CD14-positive monocyte (primary cell): ENCODE measurements at regions not wholly inside any gene's neighbourhood (a gene's known extent, or its start where the extent isn't known, plus 50 kb on each side); places are given as distances from the start of the nearest gene placed in this dataset.

Experiments
- DNase-seq, 3 donors: peaks; one replicate each; pipeline ENCODE4 v3.0.0-alpha.2; 2011 to 2022
- H2AFZ ChIP-seq: 2 replicates; pipeline ENCODE4 v1.6.0; 2012; ENCODE audit warnings: mild to moderate bottlenecking, low read depth, low read length, inconsistent platforms; ENCODE audit not compliant: insufficient read depth, poor library complexity, severe bottlenecking
- H3K27ac ChIP-seq, 2 donors: 1 replicate in 1 of 2; 2 replicates in 1 of 2; pipeline ENCODE4 v1.5.1; 2012 to 2013; ENCODE audit warnings: low read length in 2 of 2, control low read depth in 1 of 2, inconsistent platforms in 1 of 2, low read depth in 1 of 2, mild to moderate bottlenecking in 1 of 2
- H3K27me3 ChIP-seq, 2 donors: one replicate each; pipeline versions ENCODE4 v1.6.0 to v1.6.1; 2011 to 2013; ENCODE audit warnings: low read length in 2 of 2; ENCODE audit not compliant: control insufficient read depth in 2 of 2, insufficient read depth in 2 of 2
- H3K36me3 ChIP-seq, 2 donors: replicated peaks in 1 of 2; 1 replicate in 1 of 2; 2 replicates in 1 of 2; pipeline versions ENCODE4 v1.5.1 to v1.6.1; 2012 to 2013; ENCODE audit warnings: low read length in 2 of 2, control low read depth in 1 of 2, inconsistent platforms in 1 of 2, mild to moderate bottlenecking in 1 of 2; ENCODE audit not compliant: insufficient read depth in 2 of 2, control insufficient read depth in 1 of 2
- H3K4me1 ChIP-seq, 2 donors: 1 replicate in 1 of 2; 2 replicates in 1 of 2; pipeline versions ENCODE4 v1.5.1 to v1.6.1; 2012 to 2013; ENCODE audit warnings: low read length in 2 of 2, control low read depth in 1 of 2, inconsistent platforms in 1 of 2, mild to moderate bottlenecking in 1 of 2, moderate library complexity in 1 of 2; ENCODE audit not compliant: insufficient read depth in 2 of 2, control insufficient read depth in 1 of 2
- H3K4me2 ChIP-seq: replicated peaks from 2 replicates; pipeline ENCODE3; 2012; ENCODE audit warnings: low read length, moderate library complexity, mild to moderate bottlenecking; ENCODE audit not compliant: poor library complexity, severe bottlenecking; ENCODE audit errors: extremely low read depth
- H3K4me3 ChIP-seq, 3 experiments: fragments of 200-600 bp in 1 of 3; sonication (generic) in 1 of 3; replicated peaks in 1 of 3; 1 replicate in 2 of 3; 2 replicates in 1 of 3; pipeline ENCODE4 v1.5.1; 2011 to 2013; ENCODE audit warnings: low read length in 3 of 3, mild to moderate bottlenecking in 3 of 3, control low read depth in 2 of 3, low read depth in 2 of 3, inconsistent platforms in 1 of 3, moderate library complexity in 1 of 3
- H3K79me2 ChIP-seq: 2 replicates; pipeline ENCODE4 v1.6.0; 2012; ENCODE audit warnings: mild to moderate bottlenecking, control low read depth, inconsistent platforms, low read length, moderate library complexity; ENCODE audit not compliant: insufficient read depth
- H3K9ac ChIP-seq: 2 replicates; pipeline ENCODE4 v1.6.0; 2017; ENCODE audit warnings: low read length, mild to moderate bottlenecking; ENCODE audit not compliant: insufficient read depth, poor library complexity, severe bottlenecking
- H3K9me3 ChIP-seq, 2 donors: replicated peaks in 1 of 2; 1 replicate in 1 of 2; 2 replicates in 1 of 2; pipeline versions ENCODE4 v1.5.1 to v1.6.1; 2012 to 2013; ENCODE audit warnings: low read length in 2 of 2, control low read depth in 1 of 2; ENCODE audit not compliant: control insufficient read depth in 1 of 2, insufficient read depth in 1 of 2
- H4K20me1 ChIP-seq: 2 replicates; pipeline ENCODE4 v1.6.0; 2012; ENCODE audit warnings: mild to moderate bottlenecking, low read length, control low read depth, moderate library complexity; ENCODE audit not compliant: insufficient read depth
- H3K27ac Mint-ChIP-seq, 7 donors: one replicate each; pipeline ENCODE4 v1.8.0; 2020; ENCODE audit warnings: mild to moderate bottlenecking in 7 of 7, mixed read lengths in 7 of 7, moderate library complexity in 6 of 7, inconsistent platforms in 2 of 7
- H3K27me3 Mint-ChIP-seq, 3 donors: one replicate each; pipeline ENCODE4 v1.8.0; 2021 to 2022; ENCODE audit warnings: low read depth in 3 of 3, mild to moderate bottlenecking in 3 of 3, mixed read lengths in 3 of 3, moderate library complexity in 3 of 3, inconsistent platforms in 1 of 3
- H3K36me3 Mint-ChIP-seq, 2 donors: one replicate each; pipeline ENCODE4 v1.8.0; 2020; ENCODE audit warnings: mixed read lengths in 2 of 2, inconsistent platforms in 1 of 2, mild to moderate bottlenecking in 1 of 2
- H3K4me1 Mint-ChIP-seq: one replicate; pipeline ENCODE4 v1.8.0; 2020; ENCODE audit warnings: mild to moderate bottlenecking, mixed read lengths
- H3K4me3 Mint-ChIP-seq, 2 donors: one replicate each; pipeline ENCODE4 v1.8.0; 2020; ENCODE audit warnings: mild to moderate bottlenecking in 2 of 2, mixed read lengths in 2 of 2, moderate library complexity in 1 of 2
- H3K9me3 Mint-ChIP-seq, 7 donors: one replicate each; pipeline ENCODE4 v1.8.0; 2020 to 2022; ENCODE audit warnings: mixed read lengths in 7 of 7, mild to moderate bottlenecking in 6 of 7, moderate library complexity in 6 of 7, inconsistent platforms in 2 of 7
- CTCF ChIP-seq: fragments of 200-600 bp; IDR thresholded peaks from one replicate; pipeline ENCODE4 v1.8.0; 2022; ENCODE audit warnings: antibody characterized with exemption, mild to moderate bottlenecking
- WGBS: methylation state at CpG from one replicate; pipeline ENCODE4 v1.1.5; 2013; ENCODE audit warnings: missing lambda C conversion rate; ENCODE audit not compliant: insufficient coverage; 5-methylcytosine and 5-hydroxymethylcytosine counted together
- intact Hi-C, 2 donors: fragments of 100-400 bp; cut with micrococcal nuclease; formaldehyde crosslinking; loops; one replicate each; pipeline versions ENCODE4 v1.15.0 to v1.15.1; 2023

- no peak for TF ChIP-seq CTCF
- H3K27me3 Mint-ChIP-seq = peaks cover 2 to 4% (median 2%) of the 10 kb centered on the region in 3 donors
- Histone ChIP-seq H3K4me2 (no peak overlapping the region), H3K9ac (no peak overlapping the region), H4K20me1 (no peaks in the 10 kb centered on the region), H3K27ac (no peak overlapping the region), H3K27me3 (no peaks in the 10 kb centered on the region), H2AFZ (no peak overlapping the region), H3K4me3 (no peak overlapping the region), H3K36me3 (no peaks in the 10 kb centered on the region), H3K9me3 (no peaks in the 10 kb centered on the region), H3K79me2 (no peaks in the 10 kb centered on the region), H3K4me1 (no peaks in the 10 kb centered on the region)
- no peaks in the 10 kb centered on the region for H3K4me1 Mint-ChIP-seq
- intact Hi-C loops = no loop called here
- H3K4me3 Mint-ChIP-seq = no peak overlapping the region
- DNase-seq = no peak
- H3K36me3 Mint-ChIP-seq = no peaks in the 10 kb centered on the region
- peaks cover 5 to 15% (median 10%) of the 10 kb centered on the region in 7 donors for H3K9me3 Mint-ChIP-seq
- WGBS = no CpG with 5 or more reads among the region's 2 CpGs
- no peak overlapping the region for H3K27ac Mint-ChIP-seq
Observed at GRCh38 chr10:45209888-45210287, 105.5 kb downstream of the OR13A1 start.

GRCh38 chr10:45211576-45211975 is 103.8 kb downstream of the OR13A1 start:
- Histone ChIP-seq H2AFZ (no peak overlapping the region), H3K4me3 (no peak overlapping the region), H3K4me2 (no peak overlapping the region), H4K20me1 (no peaks in the 10 kb centered on the region), H3K4me1 (no peaks in the 10 kb centered on the region), H3K9ac (no peak overlapping the region), H3K79me2 (no peaks in the 10 kb centered on the region), H3K27me3 (no peaks in the 10 kb centered on the region), H3K36me3 (no peaks in the 10 kb centered on the region), H3K9me3 (no peaks in the 10 kb centered on the region), H3K27ac (no peak overlapping the region)
- no peak for DNase-seq
- H3K4me1 Mint-ChIP-seq = no peaks in the 10 kb centered on the region
- H3K4me3 Mint-ChIP-seq = no peak overlapping the region
- H3K9me3 Mint-ChIP-seq = peaks cover 3 to 15% (median 10%) of the 10 kb centered on the region in 7 donors
- no peak for TF ChIP-seq CTCF
- H3K27ac Mint-ChIP-seq = no peak overlapping the region
- H3K36me3 Mint-ChIP-seq = no peaks in the 10 kb centered on the region
- intact Hi-C loops = no loop called here
- peaks cover 2 to 4% (median 2%) of the 10 kb centered on the region in 3 donors for H3K27me3 Mint-ChIP-seq
